WTC11 (cell line): ENCODE measurements at regions not wholly inside any gene's neighbourhood (a gene's known extent, or its start where the extent isn't known, plus 50 kb on each side); places are given as distances from the start of the nearest gene placed in this dataset.

Experiments
- ATAC-seq: fragments of 200-7000 bp; cut with Tn5 transposase; 2 replicates; pipeline ENCODE4 v1.10.0; 2021; ENCODE audit warnings: mild to moderate bottlenecking, moderate library complexity
- CTCF ChIA-PET: fragments of 300-600 bp; sonication (Branson Sonifier 250); formaldehyde crosslinking; loops from one replicate; lab custom pipeline; 2021; ENCODE audit warnings: antibody characterized with exemption; lab: Charles Lee
- POLR2A ChIA-PET: fragments of 350-600 bp; sonication (Branson Sonifier 250); formaldehyde crosslinking; loops from one replicate; lab custom pipeline; 2021; ENCODE audit warnings: antibody characterized with exemption; lab: Charles Lee
- DNase-seq: peaks from one replicate; pipeline ENCODE4 v3.0.0; 2021; ENCODE audit warnings: low spot score
- H3K27ac Mint-ChIP-seq: 2 replicates; pipeline ENCODE4 v1.8.0; 2021; ENCODE audit warnings: mixed read lengths
- H3K27me3 Mint-ChIP-seq: 2 replicates; pipeline ENCODE4 v1.8.0; 2021; ENCODE audit warnings: low read depth, mild to moderate bottlenecking, moderate library complexity, mixed read lengths
- H3K36me3 Mint-ChIP-seq: 2 replicates; pipeline ENCODE4 v1.8.0; 2021; ENCODE audit warnings: mixed read lengths
- H3K4me1 Mint-ChIP-seq: 2 replicates; pipeline ENCODE4 v1.8.0; 2022; ENCODE audit warnings: mixed read lengths
- H3K4me3 Mint-ChIP-seq: 2 replicates; pipeline ENCODE4 v1.8.0; 2021; ENCODE audit warnings: mild to moderate bottlenecking, moderate library complexity, mixed read lengths
- H3K9me3 Mint-ChIP-seq: 2 replicates; pipeline ENCODE4 v1.8.0; 2021; ENCODE audit warnings: mixed read lengths
- AR ChIP-seq: fragments of 250-450 bp; sonication (Bioruptor Pico); IDR thresholded peaks from 2 replicates; pipeline ENCODE4 v1.9.0; 2021; ENCODE audit warnings: mild to moderate bottlenecking
- FOXJ3 ChIP-seq: sonication (generic); formaldehyde crosslinking; IDR thresholded peaks from 2 replicates; pipeline ENCODE4 v1.9.0; 2021; ENCODE audit warnings: missing genetic modification reagents, mild to moderate bottlenecking, borderline replicate concordance
- GABPB1 ChIP-seq: sonication (generic); formaldehyde crosslinking; IDR thresholded peaks from 2 replicates; pipeline ENCODE4 v1.8.1; 2023; ENCODE audit warnings: mild to moderate bottlenecking, missing genetic modification reagents
- JAZF1 ChIP-seq: fragments of 250-450 bp; sonication (Bioruptor Pico); IDR thresholded peaks from 2 replicates; pipeline ENCODE4 v1.9.0; 2021; ENCODE audit warnings: moderate library complexity, mild to moderate bottlenecking, inconsistent platforms
- JUN ChIP-seq: sonication (generic); formaldehyde crosslinking; IDR thresholded peaks from 2 replicates; pipeline ENCODE4 v1.8.0; 2023; ENCODE audit warnings: mild to moderate bottlenecking, missing genetic modification reagents
- OVOL2 ChIP-seq: fragments of 250-450 bp; sonication (Bioruptor Pico); IDR thresholded peaks from 2 replicates; pipeline ENCODE4 v1.9.0; 2021; ENCODE audit warnings: mild to moderate bottlenecking, borderline replicate concordance
- SOX15 ChIP-seq: fragments of 250-450 bp; sonication (Bioruptor Pico); IDR thresholded peaks from 2 replicates; pipeline ENCODE4 v1.9.0; 2021; ENCODE audit warnings: mild to moderate bottlenecking
- TCF7 ChIP-seq: sonication (generic); formaldehyde crosslinking; IDR thresholded peaks from 2 replicates; pipeline ENCODE4 v1.8.0; 2022; ENCODE audit warnings: mild to moderate bottlenecking, low read depth, missing genetic modification reagents, moderate library complexity
- TEAD1 ChIP-seq: sonication (generic); formaldehyde crosslinking; IDR thresholded peaks from 2 replicates; pipeline ENCODE4 v1.8.0; 2022; ENCODE audit warnings: mild to moderate bottlenecking, missing genetic modification reagents
- ZBTB21 ChIP-seq: sonication (generic); formaldehyde crosslinking; IDR thresholded peaks from 2 replicates; pipeline ENCODE4 v1.8.1; 2023; ENCODE audit warnings: mild to moderate bottlenecking, missing genetic modification reagents, borderline replicate concordance
- ZBTB43 ChIP-seq: sonication (generic); formaldehyde crosslinking; IDR thresholded peaks from 2 replicates; pipeline ENCODE4 v1.8.1; 2023; ENCODE audit warnings: mild to moderate bottlenecking, missing genetic modification reagents
- ZNF532 ChIP-seq: fragments of 250-450 bp; sonication (Bioruptor Pico); IDR thresholded peaks from 2 replicates; pipeline ENCODE4 v1.9.0; 2021; ENCODE audit warnings: mild to moderate bottlenecking, borderline replicate concordance
- ZNF671 ChIP-seq: fragments of 250-450 bp; sonication (Bioruptor Pico); IDR thresholded peaks from 2 replicates; pipeline ENCODE4 v1.8.0; 2021; ENCODE audit warnings: mild to moderate bottlenecking
- TF ChIP-seq, protein P1 (sequence below): sonication (generic); formaldehyde crosslinking; IDR thresholded peaks from 2 replicates; pipeline ENCODE4 v1.8.0; 2022; ENCODE audit warnings: mild to moderate bottlenecking, missing genetic modification reagents
- TF ChIP-seq, protein P2 (sequence below): sonication (generic); formaldehyde crosslinking; IDR thresholded peaks from 2 replicates; pipeline ENCODE4 v1.8.0; 2023; ENCODE audit warnings: missing genetic modification reagents, mild to moderate bottlenecking, borderline replicate concordance
- TF ChIP-seq, protein P3 (sequence below): fragments of 200-600 bp; IDR thresholded peaks from 2 replicates; pipeline ENCODE4 v1.8.0; 2022; ENCODE audit warnings: antibody characterized with exemption
- TF ChIP-seq, protein P4 (sequence below): sonication (generic); formaldehyde crosslinking; IDR thresholded peaks from 2 replicates; pipeline ENCODE4 v1.8.1; 2023; ENCODE audit warnings: mild to moderate bottlenecking, missing genetic modification reagents, moderate library complexity
- TF ChIP-seq, protein P5 (sequence below): sonication (generic); formaldehyde crosslinking; IDR thresholded peaks from 2 replicates; pipeline ENCODE4 v1.8.0; 2022; ENCODE audit warnings: mild to moderate bottlenecking, missing genetic modification reagents

DNA sequence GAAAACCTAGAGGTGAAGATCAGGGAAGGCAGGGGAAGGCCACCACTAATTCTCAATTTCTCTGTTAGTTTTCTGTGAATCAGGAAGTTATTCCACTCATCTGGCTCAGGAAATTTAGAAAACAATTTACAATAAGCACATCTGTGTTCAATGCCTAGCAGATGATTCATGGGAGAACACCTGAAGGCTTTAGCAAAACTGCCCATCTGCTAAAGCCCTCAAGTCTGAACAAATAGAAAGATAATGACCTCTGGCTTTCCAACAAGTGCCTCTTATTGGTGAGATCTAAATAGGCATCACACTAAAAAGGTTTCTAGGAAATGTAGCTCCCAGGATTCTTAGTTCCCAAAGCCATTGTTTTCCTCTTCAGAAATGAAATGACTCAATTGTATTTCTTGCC is 122.1 kb upstream of the GNPDA2 start (continued):
- no peak for TF ChIP-seq JUN (CRISPR knock-in tag)
- TF ChIP-seq ZNF671 (CRISPR knock-in tag) = no peak

- CTCF ChIA-PET = no interaction called here
- no peak for ATAC-seq
- Mint-ChIP-seq H3K27me3 (no peaks in the 10 kb centered on the region), H3K36me3 (no peaks in the 10 kb centered on the region; the same call in 1 of the 2 replicates)
- TF ChIP-seq ZBTB21 (CRISPR knock-in tag) (no peak), JAZF1 (CRISPR knock-in tag) (no peak), TCF7 (no peak), FOXJ3 (no peak), GABPB1 (no peak)
- TF ChIP-seq, protein P1, sequence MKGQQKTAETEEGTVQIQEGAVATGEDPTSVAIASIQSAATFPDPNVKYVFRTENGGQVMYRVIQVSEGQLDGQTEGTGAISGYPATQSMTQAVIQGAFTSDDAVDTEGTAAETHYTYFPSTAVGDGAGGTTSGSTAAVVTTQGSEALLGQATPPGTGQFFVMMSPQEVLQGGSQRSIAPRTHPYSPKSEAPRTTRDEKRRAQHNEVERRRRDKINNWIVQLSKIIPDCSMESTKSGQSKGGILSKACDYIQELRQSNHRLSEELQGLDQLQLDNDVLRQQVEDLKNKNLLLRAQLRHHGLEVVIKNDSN = no peak
- TF ChIP-seq, protein P2, sequence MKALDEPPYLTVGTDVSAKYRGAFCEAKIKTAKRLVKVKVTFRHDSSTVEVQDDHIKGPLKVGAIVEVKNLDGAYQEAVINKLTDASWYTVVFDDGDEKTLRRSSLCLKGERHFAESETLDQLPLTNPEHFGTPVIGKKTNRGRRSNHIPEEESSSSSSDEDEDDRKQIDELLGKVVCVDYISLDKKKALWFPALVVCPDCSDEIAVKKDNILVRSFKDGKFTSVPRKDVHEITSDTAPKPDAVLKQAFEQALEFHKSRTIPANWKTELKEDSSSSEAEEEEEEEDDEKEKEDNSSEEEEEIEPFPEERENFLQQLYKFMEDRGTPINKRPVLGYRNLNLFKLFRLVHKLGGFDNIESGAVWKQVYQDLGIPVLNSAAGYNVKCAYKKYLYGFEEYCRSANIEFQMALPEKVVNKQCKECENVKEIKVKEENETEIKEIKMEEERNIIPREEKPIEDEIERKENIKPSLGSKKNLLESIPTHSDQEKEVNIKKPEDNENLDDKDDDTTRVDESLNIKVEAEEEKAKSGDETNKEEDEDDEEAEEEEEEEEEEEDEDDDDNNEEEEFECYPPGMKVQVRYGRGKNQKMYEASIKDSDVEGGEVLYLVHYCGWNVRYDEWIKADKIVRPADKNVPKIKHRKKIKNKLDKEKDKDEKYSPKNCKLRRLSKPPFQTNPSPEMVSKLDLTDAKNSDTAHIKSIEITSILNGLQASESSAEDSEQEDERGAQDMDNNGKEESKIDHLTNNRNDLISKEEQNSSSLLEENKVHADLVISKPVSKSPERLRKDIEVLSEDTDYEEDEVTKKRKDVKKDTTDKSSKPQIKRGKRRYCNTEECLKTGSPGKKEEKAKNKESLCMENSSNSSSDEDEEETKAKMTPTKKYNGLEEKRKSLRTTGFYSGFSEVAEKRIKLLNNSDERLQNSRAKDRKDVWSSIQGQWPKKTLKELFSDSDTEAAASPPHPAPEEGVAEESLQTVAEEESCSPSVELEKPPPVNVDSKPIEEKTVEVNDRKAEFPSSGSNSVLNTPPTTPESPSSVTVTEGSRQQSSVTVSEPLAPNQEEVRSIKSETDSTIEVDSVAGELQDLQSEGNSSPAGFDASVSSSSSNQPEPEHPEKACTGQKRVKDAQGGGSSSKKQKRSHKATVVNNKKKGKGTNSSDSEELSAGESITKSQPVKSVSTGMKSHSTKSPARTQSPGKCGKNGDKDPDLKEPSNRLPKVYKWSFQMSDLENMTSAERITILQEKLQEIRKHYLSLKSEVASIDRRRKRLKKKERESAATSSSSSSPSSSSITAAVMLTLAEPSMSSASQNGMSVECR (CRISPR knock-in tag) = no peak
- TF ChIP-seq, protein P3, sequence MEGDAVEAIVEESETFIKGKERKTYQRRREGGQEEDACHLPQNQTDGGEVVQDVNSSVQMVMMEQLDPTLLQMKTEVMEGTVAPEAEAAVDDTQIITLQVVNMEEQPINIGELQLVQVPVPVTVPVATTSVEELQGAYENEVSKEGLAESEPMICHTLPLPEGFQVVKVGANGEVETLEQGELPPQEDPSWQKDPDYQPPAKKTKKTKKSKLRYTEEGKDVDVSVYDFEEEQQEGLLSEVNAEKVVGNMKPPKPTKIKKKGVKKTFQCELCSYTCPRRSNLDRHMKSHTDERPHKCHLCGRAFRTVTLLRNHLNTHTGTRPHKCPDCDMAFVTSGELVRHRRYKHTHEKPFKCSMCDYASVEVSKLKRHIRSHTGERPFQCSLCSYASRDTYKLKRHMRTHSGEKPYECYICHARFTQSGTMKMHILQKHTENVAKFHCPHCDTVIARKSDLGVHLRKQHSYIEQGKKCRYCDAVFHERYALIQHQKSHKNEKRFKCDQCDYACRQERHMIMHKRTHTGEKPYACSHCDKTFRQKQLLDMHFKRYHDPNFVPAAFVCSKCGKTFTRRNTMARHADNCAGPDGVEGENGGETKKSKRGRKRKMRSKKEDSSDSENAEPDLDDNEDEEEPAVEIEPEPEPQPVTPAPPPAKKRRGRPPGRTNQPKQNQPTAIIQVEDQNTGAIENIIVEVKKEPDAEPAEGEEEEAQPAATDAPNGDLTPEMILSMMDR = no peak
- TF ChIP-seq, all 79 proteins: peak for 0
- POLR2A ChIA-PET = no interaction called here
- no peak for DNase-seq
- Mint-ChIP-seq H3K27ac (no peak overlapping the region), H3K9me3 (peaks cover 14% of the 10 kb centered on the region), H3K4me3 (no peak overlapping the region), H3K4me1 (peaks cover 7% of the 10 kb centered on the region)
These were observed 119.6 kb upstream of the GNPDA2 start for GRCh38 chr4:44845993-44846392.

DNA sequence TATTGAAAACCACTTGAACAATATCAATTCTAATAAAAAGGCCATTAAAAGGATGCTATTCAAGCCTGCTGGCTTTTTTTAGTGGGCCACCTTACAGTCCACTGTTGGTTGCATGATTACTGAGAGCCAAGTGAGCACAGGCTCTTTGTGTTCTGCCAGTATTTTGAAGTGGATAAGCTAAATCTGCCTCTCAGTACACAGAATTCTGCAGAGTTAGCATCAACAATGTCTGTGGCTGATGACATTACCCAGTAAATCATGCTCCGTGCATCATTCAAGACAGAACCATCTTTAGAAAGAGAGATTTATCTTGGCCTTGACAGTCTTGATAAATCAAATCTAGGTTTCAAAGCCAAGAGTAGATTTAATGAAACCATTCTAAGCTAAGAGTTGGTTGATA is 119.0 kb upstream of the GNPDA2 start:
- POLR2A ChIA-PET = no interaction called here
- ATAC-seq (no peak), DNase-seq (no peak)
- H3K4me1 Mint-ChIP-seq = peaks cover 5% of the 10 kb centered on the region
- H3K36me3 Mint-ChIP-seq = no peaks in the 10 kb centered on the region
- H3K27ac Mint-ChIP-seq = no peak overlapping the region
- CTCF ChIA-PET = no interaction called here
- H3K4me3 Mint-ChIP-seq = no peak overlapping the region
- H3K27me3 Mint-ChIP-seq = no peaks in the 10 kb centered on the region
- peaks cover 9% of the 10 kb centered on the region for H3K9me3 Mint-ChIP-seq
- TF ChIP-seq FOXJ3 (no peak), OVOL2 (CRISPR knock-in tag) (no peak), TEAD1 (no peak), ZBTB43 (CRISPR knock-in tag) (no peak), ZNF532 (CRISPR knock-in tag) (no peak), AR (CRISPR knock-in tag) (no peak), SOX15 (CRISPR knock-in tag) (no peak)
- TF ChIP-seq, protein P4, sequence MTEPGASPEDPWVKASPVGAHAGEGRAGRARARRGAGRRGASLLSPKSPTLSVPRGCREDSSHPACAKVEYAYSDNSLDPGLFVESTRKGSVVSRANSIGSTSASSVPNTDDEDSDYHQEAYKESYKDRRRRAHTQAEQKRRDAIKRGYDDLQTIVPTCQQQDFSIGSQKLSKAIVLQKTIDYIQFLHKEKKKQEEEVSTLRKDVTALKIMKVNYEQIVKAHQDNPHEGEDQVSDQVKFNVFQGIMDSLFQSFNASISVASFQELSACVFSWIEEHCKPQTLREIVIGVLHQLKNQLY (CRISPR knock-in tag) = no peak
- TF ChIP-seq, protein P5, sequence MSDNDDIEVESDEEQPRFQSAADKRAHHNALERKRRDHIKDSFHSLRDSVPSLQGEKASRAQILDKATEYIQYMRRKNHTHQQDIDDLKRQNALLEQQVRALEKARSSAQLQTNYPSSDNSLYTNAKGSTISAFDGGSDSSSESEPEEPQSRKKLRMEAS (CRISPR knock-in tag) = no peak
